ENCODE measurements at regions not wholly inside any gene's neighbourhood (a gene's known extent, or its start where the extent isn't known, plus 50 kb on each side); places are given as distances from the start of the nearest gene placed in this dataset.

DNA sequence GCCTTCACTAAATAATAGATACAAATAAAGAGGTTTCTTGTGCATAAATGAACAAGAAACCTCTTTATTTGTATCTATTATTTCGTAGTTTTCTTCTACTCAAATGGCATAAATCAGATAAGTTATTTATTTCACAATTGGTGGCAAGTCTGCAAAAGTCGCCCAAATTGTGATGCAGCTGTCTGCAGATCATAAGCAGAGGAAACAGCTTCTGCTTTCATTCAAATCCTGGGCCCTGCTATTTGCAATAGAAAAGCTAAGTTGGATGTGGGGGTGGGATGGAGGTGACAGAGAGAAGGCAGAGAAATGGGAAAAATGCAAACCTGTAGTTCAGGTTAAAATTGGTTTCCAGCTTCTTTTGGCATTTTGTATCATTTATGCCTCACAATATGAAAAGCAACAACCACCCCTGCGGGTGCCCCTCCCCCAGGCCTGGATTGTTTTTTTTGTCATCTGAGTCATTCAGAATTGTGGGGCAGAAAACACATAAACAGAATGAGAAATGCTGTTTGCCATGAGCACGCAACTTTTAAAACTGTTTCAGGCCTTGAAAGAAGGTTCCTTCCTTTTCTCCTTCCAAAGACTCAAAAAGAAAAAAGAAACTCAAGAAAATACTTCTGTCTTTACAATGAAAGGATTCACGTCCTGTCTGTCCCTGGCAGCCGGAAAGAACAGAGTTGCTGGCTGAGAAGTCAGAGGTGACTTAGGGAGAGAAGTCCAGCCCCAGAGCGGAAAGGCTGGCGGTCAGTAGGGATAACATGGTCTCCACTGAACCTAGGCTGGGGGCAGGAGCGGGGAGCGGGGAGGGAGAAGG, 132.9 kb downstream of the BAMBI start:
- H3K9me3 Mint-ChIP-seq (ENCODE audit: low read depth): no peaks in the 10 kb centered on the region
- ATAC-seq (no peak), DNase-seq (no peak)
- H3K4me3 Mint-ChIP-seq: no peak overlapping the region
- H3K27me3 Mint-ChIP-seq: peaks cover 31% of the 10 kb centered on the region
- CTCF ChIA-PET: interaction anchor here (0.7 kb wide), 1 partner anchor 11 kb away, joined by 3 read pairs; no protein-coding TSS in a partner anchor
- no peaks in the 10 kb centered on the region for H3K36me3 Mint-ChIP-seq
- no peaks in the 10 kb centered on the region for H3K4me1 Mint-ChIP-seq
- no peak overlapping the region for H3K27ac Mint-ChIP-seq

DNA sequence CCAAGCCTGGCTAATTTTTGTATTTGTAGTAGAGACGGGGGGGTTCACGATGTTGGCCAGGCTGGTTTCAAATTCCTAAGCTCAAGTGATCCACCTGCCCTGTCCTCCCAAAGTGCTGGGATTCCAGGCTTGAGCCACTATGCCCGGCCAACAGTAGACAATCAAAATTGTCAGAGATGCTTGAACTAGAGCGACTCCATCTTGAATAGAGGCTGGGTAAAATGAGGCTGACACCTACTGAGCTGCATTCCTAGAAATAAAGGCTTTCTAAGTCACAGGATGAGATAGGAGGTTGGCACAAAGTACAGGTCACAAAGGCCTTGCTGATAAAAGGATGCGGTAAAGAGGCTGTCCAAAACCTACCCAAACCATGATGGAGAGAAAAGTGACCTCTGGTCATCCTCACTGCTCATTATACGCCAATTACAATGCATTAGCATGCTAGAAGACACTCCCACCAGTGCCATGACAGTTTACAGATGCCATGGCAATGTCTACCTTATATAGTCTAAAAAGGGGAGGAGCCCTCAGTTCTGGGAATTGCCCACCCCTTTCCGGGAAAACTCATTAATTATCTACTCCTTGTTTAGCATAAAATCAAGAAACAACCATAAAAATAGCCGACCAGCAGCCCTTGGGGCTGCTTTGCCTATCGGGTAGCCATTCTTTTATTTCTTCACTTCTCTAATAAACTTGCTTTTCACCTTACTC, 134.5 kb downstream of the BAMBI start:
- Mint-ChIP-seq H3K9me3 (ENCODE audit: low read depth) (no peaks in the 10 kb centered on the region), H3K4me1 (no peaks in the 10 kb centered on the region), H3K4me3 (no peak overlapping the region), H3K27me3 (peaks cover 26% of the 10 kb centered on the region), H3K36me3 (no peaks in the 10 kb centered on the region), H3K27ac (no peak overlapping the region)
- CTCF ChIA-PET: no interaction called here
- no peak for DNase-seq
- ATAC-seq: no peak

DNA sequence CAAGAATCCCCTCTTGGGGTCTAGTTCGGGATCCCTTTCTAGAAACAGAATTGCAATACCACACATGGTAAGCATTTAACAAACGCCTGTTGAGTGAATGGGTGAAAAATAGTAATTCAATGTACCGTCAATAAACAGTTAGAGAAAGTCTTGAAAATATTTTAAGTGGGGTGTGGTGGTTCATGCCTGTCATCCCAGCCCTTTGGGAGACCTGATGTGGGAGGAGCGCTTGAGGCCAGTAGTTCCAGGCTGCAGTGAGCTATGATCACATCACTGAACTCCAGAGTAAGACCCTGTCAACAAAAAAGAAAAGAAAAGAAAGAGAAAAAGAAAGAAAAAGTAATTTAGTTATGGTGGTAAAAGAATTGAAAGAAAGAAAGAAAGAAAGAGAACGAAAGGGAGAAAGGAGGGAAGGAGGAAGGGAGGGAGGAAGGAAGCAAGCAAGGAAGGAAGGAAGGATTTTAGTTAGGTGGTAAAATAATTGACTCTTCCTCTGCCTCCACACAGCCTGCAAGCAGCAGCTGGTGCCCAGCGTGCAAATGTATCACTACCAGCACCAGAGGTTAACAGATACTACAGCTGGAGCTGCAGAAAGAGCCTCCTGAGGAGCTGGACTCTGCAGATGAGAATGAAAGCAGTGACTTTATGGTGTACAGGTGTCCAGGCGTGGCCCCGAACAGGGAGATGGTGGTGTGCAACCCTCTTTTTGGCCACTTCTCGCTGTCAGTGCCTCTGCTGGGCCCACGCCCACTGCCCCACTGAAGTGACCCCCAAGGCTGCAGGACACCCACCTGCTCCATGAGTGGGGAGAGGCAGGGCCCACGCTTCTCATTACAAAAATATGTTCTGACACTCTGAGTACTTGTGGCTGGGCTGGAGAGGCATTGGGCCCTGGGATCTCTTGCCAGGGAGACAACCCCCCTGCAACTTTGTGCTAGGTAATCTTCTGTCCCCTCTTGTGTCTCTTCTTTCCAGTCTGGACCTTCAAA, 135.4 kb downstream of the BAMBI start:
- H3K4me3 Mint-ChIP-seq: no peak overlapping the region
- ATAC-seq (no peak), DNase-seq (no peak)
- CTCF ChIA-PET: no interaction called here
- peaks cover 18% of the 10 kb centered on the region for H3K27me3 Mint-ChIP-seq
- H3K27ac Mint-ChIP-seq: no peak overlapping the region
- no peaks in the 10 kb centered on the region for H3K9me3 Mint-ChIP-seq (ENCODE audit: low read depth)
- no peaks in the 10 kb centered on the region for H3K4me1 Mint-ChIP-seq
- no peaks in the 10 kb centered on the region for H3K36me3 Mint-ChIP-seq

DNA sequence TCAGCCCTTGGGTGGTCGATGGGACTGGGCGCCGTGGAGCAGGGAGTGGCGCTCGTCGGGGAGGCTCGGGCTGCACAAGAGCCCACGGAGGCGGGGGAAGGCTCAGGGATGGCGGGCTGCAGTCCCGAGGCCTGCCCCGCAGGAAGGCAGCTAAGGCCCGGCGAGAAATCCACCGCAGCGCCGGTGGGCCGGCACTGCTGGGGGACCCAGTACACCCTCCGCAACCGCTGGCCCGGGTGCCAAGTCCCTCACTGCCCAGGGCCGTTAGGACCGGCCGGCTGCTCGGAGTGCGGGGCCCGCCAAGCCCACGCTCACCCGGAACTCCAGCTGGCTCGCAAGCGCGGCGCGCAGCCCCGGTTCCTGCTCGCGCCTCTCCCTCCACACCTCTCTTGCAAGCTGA, 138.4 kb downstream of the BAMBI start:
- CTCF ChIA-PET: no interaction called here
- no peak for ATAC-seq
- no peaks in the 10 kb centered on the region for H3K4me1 Mint-ChIP-seq

DNA sequence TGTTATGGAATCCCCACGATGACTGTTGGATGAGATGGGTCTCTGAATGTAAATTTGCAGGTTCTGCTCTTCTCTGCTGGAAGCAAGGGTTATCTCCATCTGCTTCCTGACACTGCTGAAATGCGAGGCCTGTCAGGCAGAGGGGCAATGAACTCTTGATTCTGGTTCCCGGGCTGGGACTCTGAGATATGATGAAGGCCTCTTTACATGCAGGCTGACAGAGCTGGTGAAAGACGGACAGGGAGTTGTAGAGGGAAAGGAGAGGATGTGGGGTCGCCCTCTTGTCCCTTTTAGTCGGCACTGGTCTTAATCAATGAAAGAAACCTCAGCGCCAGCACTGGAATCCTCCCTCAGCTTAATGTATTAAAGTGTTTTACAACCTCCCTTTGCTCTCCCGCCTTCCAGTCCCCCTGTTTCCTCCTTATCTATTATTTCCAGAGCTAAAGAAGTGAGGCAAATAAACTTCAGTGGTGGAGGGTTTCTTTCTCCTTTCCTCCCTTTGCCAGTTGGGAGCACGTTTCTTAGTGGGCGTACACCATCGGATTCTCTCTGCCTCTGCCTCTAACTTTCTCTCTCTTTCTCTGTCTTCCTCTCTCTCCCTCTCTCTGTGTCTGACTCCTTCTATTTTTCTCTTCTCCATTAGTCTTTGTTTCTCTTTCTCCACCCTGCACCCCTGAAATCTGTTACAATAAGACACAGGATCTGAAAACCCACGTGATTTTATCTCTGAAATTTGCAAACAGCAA, 145.6 kb downstream of the BAMBI start:
- no peaks in the 10 kb centered on the region for H3K4me1 Mint-ChIP-seq
- no peak overlapping the region for H3K4me3 Mint-ChIP-seq
- DNase-seq (no peak), ATAC-seq (no peak)
- CTCF ChIA-PET: no interaction called here
- H3K27me3 Mint-ChIP-seq: no peaks in the 10 kb centered on the region
- no peaks in the 10 kb centered on the region for H3K9me3 Mint-ChIP-seq (ENCODE audit: low read depth)
- no peaks in the 10 kb centered on the region for H3K36me3 Mint-ChIP-seq
- no peak overlapping the region for H3K27ac Mint-ChIP-seq

More for the DNA sequence above, 138.4 kb downstream of the BAMBI start:
- no peak overlapping the region for H3K27ac Mint-ChIP-seq
- no peaks in the 10 kb centered on the region for H3K36me3 Mint-ChIP-seq
- no peaks in the 10 kb centered on the region for H3K9me3 Mint-ChIP-seq (ENCODE audit: low read depth)
- no peak for DNase-seq
- no peaks in the 10 kb centered on the region for H3K27me3 Mint-ChIP-seq
- H3K4me3 Mint-ChIP-seq: no peak overlapping the region

DNA sequence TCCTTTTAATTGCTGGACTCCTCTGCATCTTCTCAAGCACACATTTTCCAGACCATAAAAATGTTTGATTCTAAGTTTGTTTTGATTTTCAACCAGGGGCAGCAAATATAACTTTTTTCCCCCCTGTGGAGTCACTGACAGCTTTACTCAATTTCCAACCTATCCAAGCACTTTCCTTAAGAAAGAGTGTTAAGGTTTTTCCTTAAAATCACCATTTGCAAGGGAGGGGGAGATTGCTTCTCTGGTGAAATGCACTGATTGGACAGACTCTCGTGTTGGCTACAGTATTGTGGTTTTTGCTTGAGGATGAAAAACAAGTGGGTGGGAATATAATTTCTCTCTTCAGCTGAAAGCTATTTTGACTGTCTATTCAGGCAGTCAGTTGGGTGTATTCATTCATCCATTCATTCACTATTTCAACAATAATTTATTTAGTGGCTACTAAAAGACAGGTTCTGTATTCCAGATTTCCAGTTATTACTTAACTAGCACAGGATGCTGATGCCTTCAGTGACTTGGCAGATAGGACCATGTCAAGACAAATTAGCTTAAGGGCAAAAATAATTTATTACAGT, 146.3 kb downstream of the BAMBI start:
- Mint-ChIP-seq H3K9me3 (ENCODE audit: low read depth) (no peaks in the 10 kb centered on the region), H3K36me3 (no peaks in the 10 kb centered on the region), H3K27ac (no peak overlapping the region), H3K27me3 (no peaks in the 10 kb centered on the region), H3K4me1 (no peaks in the 10 kb centered on the region), H3K4me3 (no peak overlapping the region)
- DNase-seq (no peak), ATAC-seq (no peak)
- CTCF ChIA-PET: no interaction called here

DNA sequence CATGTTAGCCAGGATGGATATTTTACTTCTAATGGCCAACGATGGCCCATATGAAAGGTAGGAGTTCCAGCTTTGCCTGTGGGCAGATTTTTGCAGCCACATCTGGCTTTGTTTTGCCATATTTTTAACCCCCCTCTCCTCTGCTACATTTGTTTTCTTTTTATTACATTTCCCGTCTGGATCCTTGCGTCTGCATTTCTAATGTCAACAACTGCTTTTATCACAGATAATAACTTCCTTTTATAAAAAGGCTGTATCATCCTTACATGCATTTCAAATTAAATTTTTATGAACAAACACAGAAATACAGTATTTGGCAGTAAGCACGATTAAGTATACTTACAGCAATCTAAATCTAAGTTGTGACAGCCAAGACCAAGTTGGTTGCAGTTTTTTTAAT, 156.0 kb downstream of the BAMBI start:
- ATAC-seq (no peak), DNase-seq (no peak)
- H3K27ac Mint-ChIP-seq: no peak overlapping the region
- no peak overlapping the region for H3K4me3 Mint-ChIP-seq
- no peaks in the 10 kb centered on the region for H3K9me3 Mint-ChIP-seq (ENCODE audit: low read depth)
- CTCF ChIA-PET: no interaction called here
- no peaks in the 10 kb centered on the region for H3K27me3 Mint-ChIP-seq
- H3K36me3 Mint-ChIP-seq: no peaks in the 10 kb centered on the region
- H3K4me1 Mint-ChIP-seq: no peaks in the 10 kb centered on the region

DNA sequence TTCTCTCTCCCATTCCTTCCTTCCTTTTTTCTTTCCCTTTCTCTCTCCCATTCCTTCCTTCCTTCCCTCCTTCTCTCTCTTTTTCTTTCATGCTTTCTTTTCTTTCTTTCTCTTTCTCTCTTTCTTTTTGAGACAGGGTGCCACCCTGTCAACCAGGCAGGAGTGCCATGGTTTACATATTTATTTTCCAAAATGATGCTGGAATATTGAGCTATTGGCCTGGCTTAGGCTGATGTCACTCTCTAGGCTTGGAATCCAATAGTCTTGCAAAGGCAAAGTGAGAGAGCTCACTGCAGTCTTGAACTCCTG, 159.1 kb downstream of the BAMBI start:
- no peaks in the 10 kb centered on the region for H3K27me3 Mint-ChIP-seq
- no peak overlapping the region for H3K27ac Mint-ChIP-seq
- no peaks in the 10 kb centered on the region for H3K4me1 Mint-ChIP-seq
- H3K4me3 Mint-ChIP-seq: no peak overlapping the region
- H3K36me3 Mint-ChIP-seq: no peaks in the 10 kb centered on the region
- CTCF ChIA-PET: no interaction called here
- H3K9me3 Mint-ChIP-seq (ENCODE audit: low read depth): no peaks in the 10 kb centered on the region
- no peak for ATAC-seq
- no peak for DNase-seq

DNA sequence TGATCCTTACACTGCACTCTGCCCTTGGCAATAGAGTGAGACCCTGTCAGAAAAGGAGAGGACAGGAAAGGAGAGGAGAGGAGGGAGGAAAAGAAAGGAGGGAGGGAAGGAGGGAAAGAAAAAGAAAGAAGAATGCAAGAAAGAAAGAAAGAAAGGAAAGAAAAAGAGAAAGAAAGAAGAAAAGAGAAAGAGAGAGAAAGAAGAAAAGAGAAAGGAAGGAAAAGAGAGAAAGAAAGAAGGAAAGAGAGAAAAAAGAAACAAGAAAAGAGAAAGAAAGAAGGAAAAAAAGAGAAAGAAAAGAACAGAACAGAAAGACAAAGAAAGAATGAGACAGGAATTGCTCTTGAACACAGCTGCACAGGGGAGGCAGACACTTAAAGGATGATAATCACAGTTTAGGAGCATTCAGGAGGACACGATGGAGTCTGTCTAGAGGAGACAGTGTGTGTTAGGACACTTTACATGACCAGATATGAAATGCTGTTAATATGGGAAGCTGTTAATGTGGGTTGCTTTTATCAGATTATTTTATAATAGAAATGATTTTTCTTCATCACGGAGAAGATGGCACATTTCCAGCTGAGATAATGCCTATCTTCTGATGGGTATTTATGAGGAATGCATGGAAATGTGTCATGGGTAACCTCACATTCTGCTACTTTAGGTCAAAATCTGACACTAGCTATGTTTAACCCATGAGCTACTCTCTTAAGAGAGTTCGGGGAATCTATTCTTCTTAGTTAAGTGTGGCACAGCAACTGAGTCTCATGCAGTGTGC, 160.5 kb downstream of the BAMBI start:
- Mint-ChIP-seq H3K9me3 (ENCODE audit: low read depth) (no peaks in the 10 kb centered on the region), H3K27me3 (no peaks in the 10 kb centered on the region), H3K27ac (no peak overlapping the region), H3K36me3 (no peaks in the 10 kb centered on the region), H3K4me1 (no peaks in the 10 kb centered on the region), H3K4me3 (no peak overlapping the region)
- DNase-seq: no peak
- CTCF ChIA-PET: no interaction called here
- ATAC-seq: no peak

DNA sequence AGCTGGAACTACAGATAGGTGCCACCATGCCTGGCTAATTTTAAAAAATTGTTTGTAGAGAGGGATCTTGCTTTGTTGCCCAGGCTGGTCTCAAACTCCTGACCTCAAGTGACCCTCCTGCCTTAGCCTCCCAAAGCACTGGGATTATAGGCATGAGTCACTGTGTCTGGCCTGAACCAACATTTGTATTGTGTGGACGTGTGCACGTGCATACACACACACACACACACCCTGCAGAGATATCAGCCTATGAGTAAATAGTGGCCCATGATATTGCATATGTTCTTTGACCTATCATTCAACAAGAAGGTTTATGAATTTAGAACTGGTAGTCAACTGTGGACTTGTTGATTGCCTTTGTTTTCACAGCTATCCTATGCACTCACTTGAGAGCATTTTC, 161.6 kb downstream of the BAMBI start:
- Mint-ChIP-seq H3K4me3 (no peak overlapping the region), H3K27me3 (no peaks in the 10 kb centered on the region), H3K9me3 (ENCODE audit: low read depth) (no peaks in the 10 kb centered on the region), H3K27ac (no peak overlapping the region), H3K36me3 (no peaks in the 10 kb centered on the region), H3K4me1 (no peaks in the 10 kb centered on the region)
- ATAC-seq: no peak
- CTCF ChIA-PET: no interaction called here
- no peak for DNase-seq

DNA sequence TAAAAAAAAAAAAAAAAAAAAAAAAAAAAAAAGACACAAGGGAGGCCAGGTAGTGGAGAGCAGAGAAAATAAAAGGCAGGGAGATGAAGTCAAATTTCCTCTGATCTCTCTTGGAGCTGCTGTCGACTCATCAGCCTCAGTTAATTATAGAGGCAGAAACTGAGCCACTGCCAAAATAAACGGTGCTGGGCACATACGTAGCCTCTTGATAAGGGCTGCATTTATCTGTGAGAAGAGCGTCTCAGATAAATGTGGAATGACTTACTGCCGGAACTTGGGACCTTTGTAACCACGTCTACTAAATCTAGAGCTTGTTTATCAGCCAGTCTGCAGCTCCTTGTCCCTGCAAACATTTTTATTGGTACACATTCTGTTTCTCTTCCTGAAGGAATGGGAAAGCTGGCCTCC, 162.3 kb downstream of the BAMBI start:
- no peaks in the 10 kb centered on the region for H3K36me3 Mint-ChIP-seq
- no peaks in the 10 kb centered on the region for H3K9me3 Mint-ChIP-seq (ENCODE audit: low read depth)
- DNase-seq (no peak), ATAC-seq (no peak)
- CTCF ChIA-PET: no interaction called here
- H3K4me3 Mint-ChIP-seq: no peak overlapping the region
- no peaks in the 10 kb centered on the region for H3K4me1 Mint-ChIP-seq
- no peak overlapping the region for H3K27ac Mint-ChIP-seq
- H3K27me3 Mint-ChIP-seq: no peaks in the 10 kb centered on the region

DNA sequence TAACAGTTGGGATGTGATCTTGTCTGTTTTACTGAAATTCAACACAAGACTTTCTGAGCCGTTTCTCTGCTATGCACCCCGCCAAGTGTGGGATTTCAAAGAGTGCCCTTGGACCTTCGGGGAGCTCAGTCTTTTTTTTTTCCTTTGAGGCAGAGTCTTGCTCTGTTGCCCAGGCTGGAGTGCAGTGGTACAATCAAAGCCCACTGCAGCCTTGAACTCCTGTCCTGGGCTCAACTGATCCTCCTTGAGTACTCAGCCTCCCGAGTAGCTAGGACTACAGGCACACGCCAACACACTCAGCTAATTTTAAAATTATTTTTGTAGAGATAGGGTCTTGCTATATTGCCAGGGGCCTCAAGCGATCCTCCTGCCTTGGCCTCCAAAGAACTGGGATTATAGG, 162.9 kb downstream of the BAMBI start:
- no peaks in the 10 kb centered on the region for H3K9me3 Mint-ChIP-seq (ENCODE audit: low read depth)
- no peak for ATAC-seq
- no peaks in the 10 kb centered on the region for H3K4me1 Mint-ChIP-seq
- CTCF ChIA-PET: no interaction called here
- no peaks in the 10 kb centered on the region for H3K27me3 Mint-ChIP-seq
- H3K36me3 Mint-ChIP-seq: no peaks in the 10 kb centered on the region
- DNase-seq: no peak
- H3K27ac Mint-ChIP-seq: no peak overlapping the region
- H3K4me3 Mint-ChIP-seq: no peak overlapping the region

All from activated CD8-positive, alpha-beta memory T cell treated with anti-CD3 and anti-CD28 coated beads, Interleukin-2, amount 10 ng/mL, durations not matched to agents 7 days and 5 days (primary cell).